Activated naive CD8-positive, alpha-beta T cell treated with anti-CD3 and anti-CD28 coated beads, Interleukin-2, amount 10 ng/mL, durations not matched to agents 7 days and 5 days (primary cell): ENCODE measurements at regions not wholly inside any gene's neighbourhood (a gene's known extent, or its start where the extent isn't known, plus 50 kb on each side); places are given as distances from the start of the nearest gene placed in this dataset.
"Not testable (repeated sequence)": the region's sequence is repeated elsewhere in the genome, so short reads cannot be mapped to it uniquely, and the experiment has no call there.

Experiments
- ATAC-seq: fragments of 150-1000 bp; cut with Tn5 transposase; one replicate; pipeline ENCODE4 v1.10.0; 2021; ENCODE audit warnings: low read depth, moderate library complexity
- POLR2A ChIA-PET: fragments of 350-600 bp; sonication (Branson Sonifier 250); formaldehyde crosslinking; loops from one replicate; lab custom pipeline; 2021; ENCODE audit warnings: antibody characterized with exemption; lab: Charles Lee
- DNase-seq: peaks from one replicate; pipeline ENCODE4 v3.0.0; 2021
- H3K27ac Mint-ChIP-seq: one replicate; pipeline ENCODE4 v1.8.0; 2022; ENCODE audit warnings: mild to moderate bottlenecking, mixed read lengths
- H3K27me3 Mint-ChIP-seq: one replicate; pipeline ENCODE4 v1.8.0; 2022; ENCODE audit warnings: mild to moderate bottlenecking, moderate library complexity, mixed read lengths
- H3K36me3 Mint-ChIP-seq: one replicate; pipeline ENCODE4 v1.8.0; 2021; ENCODE audit warnings: mild to moderate bottlenecking, mixed read lengths
- H3K4me1 Mint-ChIP-seq: one replicate; pipeline ENCODE4 v1.8.0; 2021; ENCODE audit warnings: mixed read lengths
- H3K4me3 Mint-ChIP-seq: one replicate; pipeline ENCODE4 v1.8.0; 2022; ENCODE audit warnings: mild to moderate bottlenecking, moderate library complexity, mixed read lengths
- H3K9me3 Mint-ChIP-seq: one replicate; pipeline ENCODE4 v1.8.0; 2021; ENCODE audit warnings: mixed read lengths

DNA sequence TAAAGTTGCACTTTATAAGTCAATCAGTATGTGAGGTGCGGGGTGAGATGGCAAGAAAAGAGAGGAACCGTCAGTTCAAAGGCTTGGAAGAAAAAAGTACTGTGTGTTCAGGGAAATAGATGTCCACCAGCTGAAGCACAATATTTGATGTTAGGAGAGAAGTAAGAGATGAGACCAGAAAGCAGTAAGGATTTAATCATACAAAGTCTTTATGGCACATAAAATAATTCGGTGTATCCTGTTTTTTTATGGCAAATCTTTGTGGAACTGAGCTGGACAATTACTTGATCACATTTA lies 197.2 kb downstream of the FAXC start:
- no peak for DNase-seq
- POLR2A ChIA-PET = no interaction called here
- Mint-ChIP-seq H3K4me3 (no peak overlapping the region), H3K27me3 (no peaks in the 10 kb centered on the region), H3K9me3 (no peaks in the 10 kb centered on the region), H3K36me3 (no peaks in the 10 kb centered on the region), H3K4me1 (no peaks in the 10 kb centered on the region), H3K27ac (no peak overlapping the region)
- ATAC-seq = no peak

DNA sequence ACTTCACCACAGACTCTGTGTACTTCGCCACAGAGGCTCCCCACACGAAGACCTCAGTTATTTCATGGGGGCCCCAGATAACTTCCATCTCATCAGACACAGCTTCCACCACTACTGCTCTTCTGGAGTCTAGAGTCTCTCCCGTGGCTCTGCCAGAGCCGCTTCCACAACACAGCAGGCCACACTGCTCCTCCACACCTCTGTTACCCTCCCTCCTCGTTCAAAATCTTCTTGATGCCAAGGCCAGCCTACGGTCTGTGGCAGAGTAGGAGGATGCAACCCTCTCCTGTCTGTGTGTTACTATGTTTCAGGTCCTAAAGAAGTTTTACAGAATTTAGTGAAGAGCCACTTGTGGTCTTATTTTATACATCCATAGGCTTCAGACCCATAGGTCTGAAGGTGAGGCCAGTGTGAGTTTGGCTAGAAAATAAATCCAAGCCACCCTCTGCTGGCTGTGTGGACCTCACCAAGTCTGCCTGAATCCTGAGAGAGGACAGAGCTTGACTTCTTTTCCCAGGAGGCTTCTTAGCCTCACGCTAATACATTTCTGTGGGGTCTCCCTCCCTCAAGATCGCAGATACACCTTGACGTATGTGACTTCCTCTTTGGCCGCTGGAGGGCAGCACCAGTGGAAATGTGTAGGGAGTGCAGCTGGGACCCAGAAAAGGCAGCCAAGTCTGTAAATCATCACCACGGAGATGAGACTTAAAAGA lies 197.7 kb downstream of the FAXC start:
- Mint-ChIP-seq H3K36me3 (no peaks in the 10 kb centered on the region), H3K4me3 (no peak overlapping the region), H3K27me3 (no peaks in the 10 kb centered on the region), H3K27ac (no peak overlapping the region), H3K4me1 (no peaks in the 10 kb centered on the region), H3K9me3 (no peaks in the 10 kb centered on the region)
- peak; percentile 41 for DNase-seq
- POLR2A ChIA-PET = no interaction called here
- no peak for ATAC-seq

DNA sequence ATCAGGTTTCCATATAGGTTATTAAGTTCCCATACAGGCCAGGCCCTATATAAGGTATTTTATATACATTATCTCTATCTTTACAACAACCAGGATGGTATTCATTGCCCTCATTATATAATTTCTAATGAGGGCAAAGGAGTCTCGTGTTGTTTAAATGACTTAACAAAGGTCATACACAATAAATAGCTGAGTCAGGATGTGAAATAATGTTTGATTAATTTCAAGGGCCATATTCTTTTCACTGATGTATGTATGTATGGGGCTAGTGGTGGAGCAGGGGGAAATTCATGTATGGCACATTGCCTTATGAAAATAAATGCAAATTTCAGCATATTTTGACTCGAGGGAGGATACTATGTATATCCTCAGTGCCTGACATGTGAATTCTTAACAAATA lies 200.7 kb downstream of the FAXC start:
- no peak for DNase-seq
- Mint-ChIP-seq H3K27ac (no peak overlapping the region), H3K36me3 (no peaks in the 10 kb centered on the region), H3K9me3 (no peaks in the 10 kb centered on the region), H3K27me3 (no peaks in the 10 kb centered on the region), H3K4me3 (no peak overlapping the region), H3K4me1 (no peaks in the 10 kb centered on the region)
- POLR2A ChIA-PET = no interaction called here
- ATAC-seq = no peak

DNA sequence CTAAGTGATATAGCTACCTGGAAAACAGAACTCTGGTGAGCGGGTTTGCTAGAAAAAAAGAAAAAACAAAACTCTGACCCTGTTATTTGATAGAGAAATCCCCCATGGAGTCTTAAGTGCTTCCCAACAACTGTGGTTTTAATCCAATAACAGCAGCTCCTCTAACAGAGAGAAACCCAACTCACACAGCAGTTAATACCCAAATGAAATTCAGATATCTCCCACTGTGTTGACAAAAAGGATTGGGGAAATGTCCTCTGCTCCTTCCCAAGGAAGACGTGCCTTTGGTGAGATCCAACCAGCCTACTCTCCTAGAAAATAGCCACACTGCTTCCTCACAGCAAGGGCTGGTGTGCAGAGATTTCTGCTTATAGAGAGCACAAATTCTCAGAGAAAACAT lies 200.4 kb upstream of the FBXL4 start:
- no peaks in the 10 kb centered on the region for H3K36me3 Mint-ChIP-seq
- POLR2A ChIA-PET = no interaction called here
- H3K4me3 Mint-ChIP-seq = no peak overlapping the region
- DNase-seq = no peak
- no peaks in the 10 kb centered on the region for H3K27me3 Mint-ChIP-seq
- H3K9me3 Mint-ChIP-seq = no peaks in the 10 kb centered on the region
- no peaks in the 10 kb centered on the region for H3K4me1 Mint-ChIP-seq
- no peak for ATAC-seq
- H3K27ac Mint-ChIP-seq = no peak overlapping the region

DNA sequence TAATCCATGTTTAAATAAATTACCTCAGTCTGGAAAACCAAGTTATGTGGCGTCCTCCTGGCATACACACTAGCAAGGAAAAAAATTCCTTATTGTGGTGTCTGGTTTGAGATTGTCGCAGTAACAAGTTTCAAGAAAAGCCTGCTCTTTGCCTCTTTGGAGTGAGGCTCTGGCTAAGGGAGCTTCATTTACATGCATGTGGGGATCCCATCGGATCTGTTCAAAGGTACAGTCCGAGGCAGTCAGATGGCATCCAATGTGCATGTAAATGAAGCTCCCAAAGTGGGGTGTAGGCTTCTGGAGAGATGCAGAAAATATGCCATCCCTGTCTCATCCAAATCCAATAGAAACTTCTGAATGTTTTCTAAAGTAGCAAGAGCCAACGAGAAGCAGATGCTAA lies 199.5 kb upstream of the FBXL4 start:
- Mint-ChIP-seq H3K9me3 (no peaks in the 10 kb centered on the region), H3K36me3 (no peaks in the 10 kb centered on the region), H3K4me3 (no peak overlapping the region), H3K27ac (no peak overlapping the region), H3K4me1 (no peaks in the 10 kb centered on the region), H3K27me3 (no peaks in the 10 kb centered on the region)
- POLR2A ChIA-PET = no interaction called here
- DNase-seq = no peak
- no peak for ATAC-seq

DNA sequence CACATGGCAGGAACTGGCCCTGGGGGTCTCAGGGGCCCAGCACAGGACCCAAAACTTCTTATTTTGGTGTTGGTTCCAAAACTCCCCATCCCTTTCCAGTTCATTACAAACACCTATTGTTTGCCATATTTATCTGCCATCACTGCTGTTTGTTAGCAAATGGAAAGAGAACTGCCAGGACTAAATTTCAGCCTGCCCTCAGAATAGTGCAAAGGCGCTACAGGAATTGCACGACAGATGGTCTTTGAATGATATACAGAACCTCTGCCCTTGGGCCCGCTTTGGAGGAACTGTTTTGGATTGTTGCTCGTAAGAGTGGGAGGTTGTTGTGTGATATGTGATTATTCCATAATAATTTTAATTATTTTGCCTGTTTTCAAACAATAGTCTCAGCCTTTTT lies 199.0 kb upstream of the FBXL4 start:
- no peak overlapping the region for H3K4me3 Mint-ChIP-seq
- H3K27ac Mint-ChIP-seq = no peak overlapping the region
- POLR2A ChIA-PET = no interaction called here
- ATAC-seq = no peak
- H3K4me1 Mint-ChIP-seq = no peaks in the 10 kb centered on the region
- H3K9me3 Mint-ChIP-seq = no peaks in the 10 kb centered on the region
- H3K36me3 Mint-ChIP-seq = no peaks in the 10 kb centered on the region
- no peak for DNase-seq
- H3K27me3 Mint-ChIP-seq = no peaks in the 10 kb centered on the region

DNA sequence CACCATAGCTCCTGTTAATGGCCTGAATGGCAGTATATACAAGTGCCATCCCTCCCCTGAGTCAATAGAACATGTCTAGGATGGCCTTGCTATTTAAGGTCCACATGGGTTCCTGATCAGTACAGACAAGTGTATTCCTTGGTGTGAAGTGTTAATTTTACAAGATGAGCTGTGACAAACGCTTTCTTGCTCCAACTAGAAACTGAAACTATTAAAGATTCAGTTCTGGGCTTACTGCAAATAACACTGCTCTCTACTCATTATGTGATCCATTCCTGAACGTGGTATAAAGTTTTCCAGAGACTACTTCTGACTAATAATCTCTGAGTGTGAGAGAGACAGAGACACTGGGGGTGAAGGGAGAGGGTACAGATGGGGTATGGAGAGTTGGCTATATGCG lies 198.0 kb upstream of the FBXL4 start:
- no peak for DNase-seq
- no peak overlapping the region for H3K4me3 Mint-ChIP-seq
- no peaks in the 10 kb centered on the region for H3K36me3 Mint-ChIP-seq
- no peaks in the 10 kb centered on the region for H3K9me3 Mint-ChIP-seq
- H3K27me3 Mint-ChIP-seq = no peaks in the 10 kb centered on the region
- POLR2A ChIA-PET = no interaction called here
- H3K27ac Mint-ChIP-seq = no peak overlapping the region
- no peak for ATAC-seq
- no peaks in the 10 kb centered on the region for H3K4me1 Mint-ChIP-seq

DNA sequence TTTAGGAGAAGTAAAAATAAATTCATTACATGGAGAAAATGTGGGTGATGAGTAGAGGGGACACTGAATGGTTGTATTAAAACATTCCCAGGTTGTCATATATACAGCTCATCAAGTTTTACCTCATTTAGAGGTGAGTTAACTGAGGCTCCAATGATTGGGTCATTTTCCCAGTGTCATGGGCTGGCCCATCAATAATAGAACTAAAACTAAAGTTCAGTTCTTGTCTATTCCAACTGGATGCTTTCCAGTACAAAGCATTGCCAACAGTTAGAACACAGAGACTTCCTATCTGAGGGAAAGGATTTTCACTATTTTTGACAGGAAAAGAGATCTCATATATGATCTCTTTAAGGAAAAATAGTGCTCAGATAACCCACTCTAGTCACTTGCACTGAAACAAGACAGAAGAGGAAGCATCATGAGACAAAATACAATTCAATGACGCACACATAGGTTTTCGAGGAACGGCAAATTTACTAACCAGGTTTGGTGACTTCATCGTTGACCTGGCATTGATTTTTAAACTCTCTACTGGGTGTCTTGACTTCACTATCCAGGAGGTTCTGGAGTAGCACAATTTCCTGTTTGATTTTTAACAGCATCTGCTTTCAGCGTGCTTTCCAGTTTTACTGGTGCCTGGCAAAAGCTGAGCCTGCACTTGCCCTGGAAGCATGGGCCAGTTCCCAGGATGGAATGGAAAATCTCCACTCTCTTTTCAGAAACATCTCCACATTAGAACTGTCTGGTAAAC lies 195.5 kb upstream of the FBXL4 start:
- ATAC-seq (no peak), DNase-seq (no peak)
- H3K4me3 Mint-ChIP-seq = no peak overlapping the region
- no peaks in the 10 kb centered on the region for H3K36me3 Mint-ChIP-seq
- POLR2A ChIA-PET = no interaction called here
- H3K27me3 Mint-ChIP-seq = no peaks in the 10 kb centered on the region
- no peak overlapping the region for H3K27ac Mint-ChIP-seq
- no peaks in the 10 kb centered on the region for H3K4me1 Mint-ChIP-seq
- no peaks in the 10 kb centered on the region for H3K9me3 Mint-ChIP-seq

DNA sequence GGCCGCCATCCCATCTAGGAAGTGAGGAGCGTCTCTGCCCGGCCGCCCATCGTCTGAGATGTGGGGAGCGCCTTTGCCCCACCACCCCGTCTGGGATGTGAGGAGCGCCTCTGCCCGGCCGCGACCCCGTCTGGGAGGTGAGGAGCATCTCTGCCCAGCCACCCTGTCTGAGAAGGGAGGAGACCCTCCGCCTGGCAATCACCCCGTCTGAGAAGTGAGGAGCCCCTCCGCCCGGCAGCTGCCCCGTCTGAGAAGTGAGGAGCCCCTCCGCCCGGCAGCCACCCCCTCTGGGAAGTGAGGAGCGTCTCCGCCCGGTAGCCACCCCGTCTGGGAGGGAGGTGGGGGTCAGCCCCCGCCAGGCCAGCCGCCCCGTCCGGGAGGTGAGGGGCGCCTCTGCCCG lies 194.2 kb upstream of the FBXL4 start:
- H3K4me3 Mint-ChIP-seq, H3K27ac Mint-ChIP-seq, DNase-seq, H3K4me1 Mint-ChIP-seq, H3K36me3 Mint-ChIP-seq, ATAC-seq, H3K9me3 Mint-ChIP-seq, H3K27me3 Mint-ChIP-seq, POLR2A ChIA-PET: not testable (repeated sequence)

DNA sequence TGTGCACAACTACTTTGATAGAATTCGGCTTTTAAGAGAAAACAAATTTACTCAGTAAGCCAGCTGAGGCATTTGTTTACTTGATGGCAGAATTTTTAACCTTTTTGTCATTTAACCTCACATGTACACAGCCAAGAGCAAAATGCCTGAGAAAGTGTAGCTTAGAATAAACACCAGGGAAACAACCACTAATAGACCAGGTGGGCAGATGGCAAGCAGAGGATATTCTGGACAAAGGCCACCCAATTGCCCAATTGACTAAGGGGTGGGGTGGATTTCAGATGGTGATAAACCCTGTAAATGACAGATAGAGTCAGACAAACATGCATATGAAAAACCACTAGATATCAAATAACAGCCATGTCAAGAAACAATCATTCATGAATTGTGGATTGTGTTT lies 190.7 kb upstream of the FBXL4 start:
- Mint-ChIP-seq H3K4me3 (no peak overlapping the region), H3K27me3 (peaks cover 7% of the 10 kb centered on the region), H3K4me1 (no peaks in the 10 kb centered on the region), H3K27ac (no peak overlapping the region), H3K9me3 (no peaks in the 10 kb centered on the region), H3K36me3 (no peaks in the 10 kb centered on the region)
- POLR2A ChIA-PET = no interaction called here
- DNase-seq = no peak
- ATAC-seq = no peak

DNA sequence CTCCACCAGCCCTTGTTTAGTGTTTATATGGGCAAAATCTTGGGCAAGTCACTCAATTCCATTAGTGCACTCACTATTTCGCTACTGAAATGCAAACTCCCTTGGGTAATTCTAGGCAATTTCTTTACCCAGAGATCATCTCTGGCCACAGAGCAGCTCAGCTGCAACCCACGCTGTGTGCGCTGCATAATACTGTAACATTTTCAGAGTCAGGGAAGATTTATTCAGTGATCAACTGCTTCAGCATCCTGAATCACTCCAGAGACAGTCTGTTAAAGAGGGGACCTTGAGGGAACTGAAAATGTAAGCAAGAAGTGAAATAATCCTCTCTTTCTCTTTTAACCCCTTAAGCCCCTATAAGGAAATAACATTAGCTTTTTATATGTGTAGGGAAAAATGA lies 189.6 kb upstream of the FBXL4 start:
- no peak for ATAC-seq
- H3K27ac Mint-ChIP-seq = no peak overlapping the region
- no peaks in the 10 kb centered on the region for H3K4me1 Mint-ChIP-seq
- POLR2A ChIA-PET = no interaction called here
- H3K4me3 Mint-ChIP-seq = no peak overlapping the region
- H3K9me3 Mint-ChIP-seq = no peaks in the 10 kb centered on the region
- H3K27me3 Mint-ChIP-seq = peaks cover 7% of the 10 kb centered on the region
- no peaks in the 10 kb centered on the region for H3K36me3 Mint-ChIP-seq
- no peak for DNase-seq

DNA sequence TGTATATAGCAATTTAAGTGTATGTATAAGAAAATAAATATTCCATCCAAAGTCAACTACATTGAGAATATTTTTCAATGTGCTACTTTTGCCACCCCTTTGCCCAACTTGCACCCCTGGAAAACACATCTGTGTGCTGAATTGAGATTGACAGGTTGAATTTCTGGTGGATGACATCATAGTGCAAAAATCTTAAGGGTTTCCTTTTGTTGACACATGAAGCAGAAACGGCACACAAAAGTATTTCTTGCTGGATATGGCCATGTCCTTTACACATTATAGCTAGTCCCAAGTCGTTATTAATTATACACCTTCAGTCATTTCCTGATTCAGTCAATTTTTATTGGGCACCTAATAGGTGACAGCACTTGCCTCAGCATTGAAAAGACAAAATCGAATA lies 188.7 kb upstream of the FBXL4 start:
- no peaks in the 10 kb centered on the region for H3K36me3 Mint-ChIP-seq
- peaks cover 7% of the 10 kb centered on the region for H3K27me3 Mint-ChIP-seq
- no peaks in the 10 kb centered on the region for H3K9me3 Mint-ChIP-seq
- DNase-seq = no peak
- no peaks in the 10 kb centered on the region for H3K4me1 Mint-ChIP-seq
- H3K27ac Mint-ChIP-seq = no peak overlapping the region
- POLR2A ChIA-PET = no interaction called here
- H3K4me3 Mint-ChIP-seq = no peak overlapping the region
- ATAC-seq = no peak

DNA sequence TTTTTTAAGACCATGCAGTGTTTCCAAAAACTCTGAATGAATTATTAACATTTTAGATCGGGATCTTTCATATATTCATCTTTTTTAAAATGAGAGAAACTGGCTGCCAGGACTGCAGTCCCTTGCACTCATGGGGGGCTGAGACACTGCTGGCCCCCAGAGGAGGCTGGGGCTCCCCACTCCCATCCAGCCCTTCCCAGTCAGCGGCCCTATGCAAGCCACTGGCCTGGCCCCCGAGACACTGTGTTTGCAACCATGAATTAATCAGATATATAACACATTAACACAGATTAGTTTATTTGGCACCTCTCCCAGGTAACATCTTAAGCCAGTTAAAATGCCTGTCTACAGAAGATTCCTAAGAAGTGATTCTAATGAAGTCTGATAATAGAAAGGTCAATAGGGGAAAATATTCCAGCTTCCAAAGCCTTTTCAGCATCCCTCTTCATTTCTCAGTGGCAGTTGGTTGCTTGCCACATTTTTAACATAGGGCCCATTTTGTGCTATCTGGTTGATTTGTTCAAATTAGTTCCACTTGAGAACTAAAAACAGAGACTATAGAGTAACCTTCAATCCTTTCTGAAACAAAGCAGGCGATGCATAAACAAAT lies 184.4 kb upstream of the FBXL4 start:
- Mint-ChIP-seq H3K4me1 (no peaks in the 10 kb centered on the region), H3K4me3 (no peak overlapping the region), H3K27me3 (peaks cover under 1% of the 10 kb centered on the region), H3K27ac (no peak overlapping the region), H3K36me3 (no peaks in the 10 kb centered on the region), H3K9me3 (no peaks in the 10 kb centered on the region)
- DNase-seq (no peak), ATAC-seq (no peak)
- POLR2A ChIA-PET = no interaction called here
